A549 (cell line): ENCODE measurements at regions not wholly inside any gene's neighbourhood (a gene's known extent, or its start where the extent isn't known, plus 50 kb on each side); places are given as distances from the start of the nearest gene placed in this dataset.

Source experiments
- ATAC-seq, 2 experiments: fragments of 200-7000 bp in 1 of 2; fragments of >200 bp in 1 of 2; cut with Nextera tagmentation in 1 of 2; cut with Tn5 transposase in 1 of 2; 3 replicates each; pipeline versions ENCODE4 v1.8.0 to v1.9.1; 2018 to 2020; ENCODE audit warnings: mild to moderate bottlenecking in 1 of 2, moderate library complexity in 1 of 2
- CTCF ChIA-PET: fragments of 300-600 bp; sonication (Branson Sonifier 250); formaldehyde crosslinking; extraction: SDS; loops from one replicate; lab custom pipeline; 2021; ENCODE audit warnings: antibody characterized with exemption, inconsistent platforms; lab: Yijun Ruan, JAX
- POLR2A ChIA-PET: fragments of 350-600 bp; formaldehyde crosslinking; extraction: SDS; loops from one replicate; lab custom pipeline; 2021; ENCODE audit warnings: antibody characterized with exemption, inconsistent platforms; lab: Yijun Ruan, JAX
- DNase-seq, 2 experiments: peaks; one replicate each; pipeline versions ENCODE4 v3.0.0 to v3.0.0-alpha.2; 2011 to 2016; ENCODE audit warnings: low read depth in 1 of 2, low spot score in 1 of 2
- FAIRE-seq: peaks from 2 replicates; lab custom pipeline; 2011; peaks lifted over from hg19 to GRCh38; lab: Jason Lieb, UNC
- H3K27ac ChIP-seq, 2 experiments: fragments of >200 bp; sonication (Bioruptor Twin); formaldehyde crosslinking; 3 replicates each; pipeline ENCODE4 v1.5.1; 2016 to 2017
- H3K4me1 ChIP-seq: fragments of >200 bp; sonication (Bioruptor Twin); formaldehyde crosslinking; 3 replicates; pipeline ENCODE4 v1.6.1; 2016
- H3K4me2 ChIP-seq: fragments of >200 bp; sonication (Bioruptor Twin); formaldehyde crosslinking; 3 replicates; pipeline ENCODE4 v1.6.1; 2016
- H3K4me3 ChIP-seq: fragments of >200 bp; sonication (Bioruptor Twin); formaldehyde crosslinking; 3 replicates; pipeline ENCODE4 v1.5.1; 2016
- H3K9me3 ChIP-seq: fragments of >200 bp; sonication (Bioruptor Twin); formaldehyde crosslinking; 3 replicates; pipeline ENCODE4 v1.6.1; 2016
- BHLHE40 ChIP-seq: IDR thresholded peaks from 2 replicates; pipeline ENCODE4 v1.6.1; 2012; ENCODE audit warnings: low read depth, low read length, inconsistent platforms
- CBX2 ChIP-seq: fragments of 200-600 bp; sonication (generic); IDR thresholded peaks from 2 replicates; pipeline ENCODE4 v1.6.1; 2016; ENCODE audit warnings: low read depth, mild to moderate bottlenecking, borderline replicate concordance
- CHD2 ChIP-seq: fragments of 150-350 bp; IDR thresholded peaks from 2 replicates; pipeline ENCODE4 v1.6.1; 2014; ENCODE audit warnings: low read length; ENCODE audit not compliant: partially characterized antibody
- CHD4 ChIP-seq: fragments of 200-600 bp; sonication (generic); IDR thresholded peaks from 2 replicates; pipeline ENCODE4 v1.6.1; 2016; ENCODE audit warnings: antibody characterized with exemption, mild to moderate bottlenecking, borderline replicate concordance
- ESRRA ChIP-seq: fragments of 150-350 bp; IDR thresholded peaks from 2 replicates; pipeline ENCODE4 v1.6.1; 2014; ENCODE audit warnings: mild to moderate bottlenecking, low read length, borderline replicate concordance
- FOSB ChIP-seq: fragments of 250-450 bp; sonication (Bioruptor Pico); IDR thresholded peaks from 2 replicates; pipeline ENCODE4 v1.5.0; 2020; ENCODE audit warnings: mild to moderate bottlenecking, moderate library complexity
- FOSL2 ChIP-seq, 2 experiments: fragments of 450-650 bp in 1 of 2; fragments of >200 bp in 1 of 2; sonication (Bioruptor Twin) in 1 of 2; formaldehyde crosslinking; IDR thresholded peaks; 2 replicates each; pipeline versions ENCODE4 v1.5.0 to v1.6.1; 2016 to 2020; ENCODE audit warnings: mild to moderate bottlenecking in 1 of 2, moderate library complexity in 1 of 2
- FOXS1 ChIP-seq: fragments of 250-450 bp; sonication (Bioruptor Pico); IDR thresholded peaks from 2 replicates; pipeline ENCODE4 v1.5.0; 2020; ENCODE audit warnings: mild to moderate bottlenecking, moderate library complexity
- GATA3 ChIP-seq: IDR thresholded peaks from 2 replicates; pipeline ENCODE4 v1.6.1; 2012; ENCODE audit warnings: borderline replicate concordance
- HDAC2 ChIP-seq: fragments of 200-600 bp; sonication (generic); IDR thresholded peaks from 2 replicates; pipeline ENCODE4 v1.6.1; 2016
- HOXA7 ChIP-seq: fragments of 250-450 bp; sonication (Bioruptor Pico); IDR thresholded peaks from 2 replicates; pipeline ENCODE4 v1.5.0; 2020; ENCODE audit warnings: mild to moderate bottlenecking, moderate library complexity
- JUNB ChIP-seq: fragments of >200 bp; sonication (Bioruptor Twin); formaldehyde crosslinking; IDR thresholded peaks from 2 replicates; pipeline ENCODE4 v1.6.1; 2016
- KDM1A ChIP-seq: fragments of 200-600 bp; sonication (generic); IDR thresholded peaks from 2 replicates; pipeline ENCODE4 v1.6.1; 2016; ENCODE audit warnings: low read depth, mild to moderate bottlenecking
- MAFK ChIP-seq: fragments of 450-650 bp; IDR thresholded peaks from 2 replicates; pipeline ENCODE4 v1.6.1; 2014; ENCODE audit not compliant: partially characterized antibody
- MYC ChIP-seq: IDR thresholded peaks from 2 replicates; pipeline ENCODE4 v1.6.1; 2012; ENCODE audit warnings: mild to moderate bottlenecking, inconsistent platforms, low read length, improper control_type of control experiment, borderline replicate concordance
- NFE2L2 ChIP-seq: fragments of 150-350 bp; conservative IDR thresholded peaks from 2 replicates; pipeline ENCODE4 v1.6.1; 2014; ENCODE audit warnings: low read length
- NPAS2 ChIP-seq: fragments of 250-450 bp; sonication (Bioruptor Pico); IDR thresholded peaks from 2 replicates; pipeline ENCODE4 v1.8.0; 2022; ENCODE audit warnings: mild to moderate bottlenecking, moderate library complexity, borderline replicate concordance
- PHF8 ChIP-seq: fragments of 200-600 bp; sonication (generic); IDR thresholded peaks from 2 replicates; pipeline ENCODE4 v1.6.1; 2016; ENCODE audit warnings: low read depth, mild to moderate bottlenecking, antibody characterized with exemption, moderate library complexity, borderline replicate concordance
- RAD21 ChIP-seq, 2 experiments: fragments of >200 bp in 1 of 2; sonication (Bioruptor Twin) in 1 of 2; formaldehyde crosslinking in 1 of 2; IDR thresholded peaks in 1 of 2; conservative IDR thresholded peaks in 1 of 2; 2 replicates in 1 of 2; 3 replicates in 1 of 2; pipeline ENCODE4 v1.6.1; 2012 to 2018; ENCODE audit warnings: inconsistent platforms in 1 of 2
- RARB ChIP-seq: fragments of 250-450 bp; sonication (Bioruptor Pico); IDR thresholded peaks from 2 replicates; pipeline ENCODE4 v1.8.0; 2021; ENCODE audit warnings: mild to moderate bottlenecking, moderate library complexity
- RCOR1 ChIP-seq: fragments of 150-350 bp; IDR thresholded peaks from 2 replicates; pipeline ENCODE4 v1.6.1; 2014; ENCODE audit warnings: antibody characterized with exemption, low read length, low read depth
- RNF2 ChIP-seq: fragments of 200-600 bp; sonication (generic); IDR thresholded peaks from 2 replicates; pipeline ENCODE4 v1.6.1; 2016; ENCODE audit warnings: low read depth, mild to moderate bottlenecking, antibody characterized with exemption, moderate library complexity, borderline replicate concordance
- SMC3 ChIP-seq: fragments of >200 bp; sonication (Bioruptor Twin); formaldehyde crosslinking; IDR thresholded peaks from 3 replicates; pipeline ENCODE4 v1.6.1; 2018; ENCODE audit warnings: inconsistent platforms
- SREBF2 ChIP-seq: fragments of 450-650 bp; IDR thresholded peaks from 2 replicates; pipeline ENCODE4 v1.6.1; 2014; ENCODE audit warnings: mild to moderate bottlenecking, moderate library complexity
- TFCP2L1 ChIP-seq: fragments of 250-450 bp; sonication (Bioruptor Pico); IDR thresholded peaks from 2 replicates; pipeline ENCODE4 v1.5.0; 2021; ENCODE audit warnings: mild to moderate bottlenecking
- ZC3H11A ChIP-seq: fragments of 450-650 bp; IDR thresholded peaks from 2 replicates; pipeline ENCODE4 v1.6.1; 2014; ENCODE audit warnings: antibody characterized with exemption, mild to moderate bottlenecking
- ZFP36 ChIP-seq: fragments of 450-650 bp; IDR thresholded peaks from 2 replicates; pipeline ENCODE4 v1.6.1; 2014; ENCODE audit warnings: borderline replicate concordance; ENCODE audit not compliant: partially characterized antibody
- ZSCAN20 ChIP-seq: fragments of 250-450 bp; sonication (Bioruptor Pico); IDR thresholded peaks from 2 replicates; pipeline ENCODE4 v1.8.0; 2022; ENCODE audit warnings: mild to moderate bottlenecking, moderate library complexity
- WGBS: methylation state at CpG from one replicate; pipeline ENCODE4 v1.1.6; 2017; ENCODE audit errors: missing lambda C conversion rate; 5-methylcytosine and 5-hydroxymethylcytosine counted together
- TF ChIP-seq, protein P1 (sequence below): fragments of 200-600 bp; sonication (generic); IDR thresholded peaks from 2 replicates; pipeline ENCODE4 v1.6.1; 2016; ENCODE audit warnings: antibody characterized with exemption, mild to moderate bottlenecking, moderate library complexity
- TF ChIP-seq, protein P2 (sequence below): fragments of 150-350 bp; IDR thresholded peaks from 2 replicates; pipeline ENCODE4 v1.6.1; 2014; ENCODE audit warnings: low read depth, mild to moderate bottlenecking, low read length
- TF ChIP-seq, protein P3 (sequence below): IDR thresholded peaks from 2 replicates; pipeline ENCODE4 v1.6.1; 2012
- TF ChIP-seq, protein P4 (sequence below): fragments of >200 bp; sonication (Bioruptor Twin); formaldehyde crosslinking; IDR thresholded peaks from 3 replicates; pipeline ENCODE4 v1.5.1; 2016
- TF ChIP-seq, protein P5 (sequence below): fragments of 450-650 bp; IDR thresholded peaks from 2 replicates; pipeline ENCODE4 v1.6.1; 2014; ENCODE audit warnings: antibody characterized with exemption

DNA sequence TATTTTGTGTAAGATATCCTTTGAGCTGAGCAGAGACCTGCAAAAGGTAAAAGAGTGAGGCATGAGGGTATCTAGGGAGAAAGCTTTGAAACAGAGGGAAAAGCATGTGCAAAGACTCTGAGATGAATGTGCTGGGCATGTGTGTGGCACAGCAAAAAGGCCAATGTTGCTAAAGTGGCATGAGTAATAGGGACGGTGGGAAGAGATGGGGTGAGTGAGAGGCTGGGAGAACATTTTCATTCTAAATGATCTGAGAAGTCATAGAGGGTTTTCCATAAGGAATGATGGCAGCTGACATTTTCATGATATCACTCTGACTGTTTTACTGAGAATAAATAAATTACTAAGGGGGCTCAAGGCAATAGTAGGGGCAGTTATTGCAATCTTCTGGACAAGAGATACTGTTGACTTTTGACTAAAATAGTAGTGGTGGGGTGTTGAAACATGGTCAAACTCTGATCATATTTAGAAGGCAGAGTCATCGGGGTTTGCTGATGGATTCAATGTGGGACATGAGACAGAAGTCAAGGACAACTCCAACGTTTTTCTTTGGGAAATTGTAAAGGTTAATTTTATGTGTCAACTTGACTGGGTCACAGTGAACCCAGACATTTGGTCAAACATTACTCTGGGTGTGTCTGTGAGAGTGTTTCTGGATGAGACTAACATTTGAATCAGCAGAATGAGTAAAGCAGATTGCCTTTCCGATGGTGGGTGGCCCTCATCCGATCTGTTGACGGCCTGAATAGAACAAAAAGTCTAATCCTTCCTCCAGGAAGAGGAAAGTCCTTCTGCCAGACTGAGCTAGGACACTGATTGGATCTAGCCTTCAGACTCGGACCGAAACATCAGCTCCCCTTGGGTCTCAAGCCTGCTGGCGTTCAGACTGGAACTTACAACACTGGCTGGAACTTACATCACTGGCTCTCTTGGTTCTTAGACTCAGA, 193.9 kb upstream of the PLXNC1 start:
- ATAC-seq (peak; percentile 93 to 94), FAIRE-seq (peak; percentile 13), DNase-seq (peak in 1 of 2 experiments; percentile 88)
- ChIA-PET POLR2A (interaction anchor here (1.2 kb wide), 1 partner anchor 169 kb away, joined by 3 read pairs; no protein-coding TSS in a partner anchor), CTCF (interaction anchor here (1.1 to 1.7 kb wide), 3 partner anchors 147 kb away, joined by 3 to 5 read pairs (median 4); no protein-coding TSS in a partner anchor)
- Histone ChIP-seq H3K4me2 (peak overlapping the region; percentile 46), H3K27ac (peak overlapping the region; percentile 74 to 77), H3K4me3 (no peak overlapping the region), H3K9me3 (peaks cover 21% of the 10 kb centered on the region; the same call in 2 of the 3 replicates), H3K4me1 (peaks cover 15% of the 10 kb centered on the region)
- 13% methylated on average over 9 of the region's 9 CpGs for WGBS
- TF ChIP-seq, protein P1, sequence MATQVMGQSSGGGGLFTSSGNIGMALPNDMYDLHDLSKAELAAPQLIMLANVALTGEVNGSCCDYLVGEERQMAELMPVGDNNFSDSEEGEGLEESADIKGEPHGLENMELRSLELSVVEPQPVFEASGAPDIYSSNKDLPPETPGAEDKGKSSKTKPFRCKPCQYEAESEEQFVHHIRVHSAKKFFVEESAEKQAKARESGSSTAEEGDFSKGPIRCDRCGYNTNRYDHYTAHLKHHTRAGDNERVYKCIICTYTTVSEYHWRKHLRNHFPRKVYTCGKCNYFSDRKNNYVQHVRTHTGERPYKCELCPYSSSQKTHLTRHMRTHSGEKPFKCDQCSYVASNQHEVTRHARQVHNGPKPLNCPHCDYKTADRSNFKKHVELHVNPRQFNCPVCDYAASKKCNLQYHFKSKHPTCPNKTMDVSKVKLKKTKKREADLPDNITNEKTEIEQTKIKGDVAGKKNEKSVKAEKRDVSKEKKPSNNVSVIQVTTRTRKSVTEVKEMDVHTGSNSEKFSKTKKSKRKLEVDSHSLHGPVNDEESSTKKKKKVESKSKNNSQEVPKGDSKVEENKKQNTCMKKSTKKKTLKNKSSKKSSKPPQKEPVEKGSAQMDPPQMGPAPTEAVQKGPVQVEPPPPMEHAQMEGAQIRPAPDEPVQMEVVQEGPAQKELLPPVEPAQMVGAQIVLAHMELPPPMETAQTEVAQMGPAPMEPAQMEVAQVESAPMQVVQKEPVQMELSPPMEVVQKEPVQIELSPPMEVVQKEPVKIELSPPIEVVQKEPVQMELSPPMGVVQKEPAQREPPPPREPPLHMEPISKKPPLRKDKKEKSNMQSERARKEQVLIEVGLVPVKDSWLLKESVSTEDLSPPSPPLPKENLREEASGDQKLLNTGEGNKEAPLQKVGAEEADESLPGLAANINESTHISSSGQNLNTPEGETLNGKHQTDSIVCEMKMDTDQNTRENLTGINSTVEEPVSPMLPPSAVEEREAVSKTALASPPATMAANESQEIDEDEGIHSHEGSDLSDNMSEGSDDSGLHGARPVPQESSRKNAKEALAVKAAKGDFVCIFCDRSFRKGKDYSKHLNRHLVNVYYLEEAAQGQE = no peak
- peak; percentile 32; the same call in 1 of the 2 replicates for TF ChIP-seq FOSL2 (IDR thresholded peaks at IDR 0.05)
- peak; percentile 71 for TF ChIP-seq FOSL2 (CRISPR knock-in tag; IDR thresholded peaks at IDR 0.05)
- no peak for TF ChIP-seq RCOR1
- no peak for TF ChIP-seq CBX2
- no peak for TF ChIP-seq HDAC2
- no peak for TF ChIP-seq MYC
- TF ChIP-seq ESRRA = no peak
- TF ChIP-seq CHD2 = no peak
- TF ChIP-seq SMC3 = peak; percentile 23; the same call in 1 of the 3 replicates
- TF ChIP-seq BHLHE40 = no peak
- peak; percentile 76 for TF ChIP-seq MAFK
- no peak for TF ChIP-seq RNF2
- no peak for TF ChIP-seq ZSCAN20
- TF ChIP-seq, protein P2, sequence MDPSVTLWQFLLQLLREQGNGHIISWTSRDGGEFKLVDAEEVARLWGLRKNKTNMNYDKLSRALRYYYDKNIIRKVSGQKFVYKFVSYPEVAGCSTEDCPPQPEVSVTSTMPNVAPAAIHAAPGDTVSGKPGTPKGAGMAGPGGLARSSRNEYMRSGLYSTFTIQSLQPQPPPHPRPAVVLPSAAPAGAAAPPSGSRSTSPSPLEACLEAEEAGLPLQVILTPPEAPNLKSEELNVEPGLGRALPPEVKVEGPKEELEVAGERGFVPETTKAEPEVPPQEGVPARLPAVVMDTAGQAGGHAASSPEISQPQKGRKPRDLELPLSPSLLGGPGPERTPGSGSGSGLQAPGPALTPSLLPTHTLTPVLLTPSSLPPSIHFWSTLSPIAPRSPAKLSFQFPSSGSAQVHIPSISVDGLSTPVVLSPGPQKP = no peak
- no peak for TF ChIP-seq NPAS2 (CRISPR knock-in tag)
- TF ChIP-seq KDM1A = no peak
- TF ChIP-seq FOXS1 = no peak
- no peak for TF ChIP-seq FOSB
- TF ChIP-seq TFCP2L1 (CRISPR knock-in tag) = no peak
- no peak for TF ChIP-seq HOXA7
- TF ChIP-seq ZFP36 = no peak
- TF ChIP-seq, protein P3, sequence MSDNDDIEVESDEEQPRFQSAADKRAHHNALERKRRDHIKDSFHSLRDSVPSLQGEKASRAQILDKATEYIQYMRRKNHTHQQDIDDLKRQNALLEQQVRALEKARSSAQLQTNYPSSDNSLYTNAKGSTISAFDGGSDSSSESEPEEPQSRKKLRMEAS = no peak
- no peak for TF ChIP-seq NFE2L2
- TF ChIP-seq CHD4 = no peak
- TF ChIP-seq, protein P4, sequence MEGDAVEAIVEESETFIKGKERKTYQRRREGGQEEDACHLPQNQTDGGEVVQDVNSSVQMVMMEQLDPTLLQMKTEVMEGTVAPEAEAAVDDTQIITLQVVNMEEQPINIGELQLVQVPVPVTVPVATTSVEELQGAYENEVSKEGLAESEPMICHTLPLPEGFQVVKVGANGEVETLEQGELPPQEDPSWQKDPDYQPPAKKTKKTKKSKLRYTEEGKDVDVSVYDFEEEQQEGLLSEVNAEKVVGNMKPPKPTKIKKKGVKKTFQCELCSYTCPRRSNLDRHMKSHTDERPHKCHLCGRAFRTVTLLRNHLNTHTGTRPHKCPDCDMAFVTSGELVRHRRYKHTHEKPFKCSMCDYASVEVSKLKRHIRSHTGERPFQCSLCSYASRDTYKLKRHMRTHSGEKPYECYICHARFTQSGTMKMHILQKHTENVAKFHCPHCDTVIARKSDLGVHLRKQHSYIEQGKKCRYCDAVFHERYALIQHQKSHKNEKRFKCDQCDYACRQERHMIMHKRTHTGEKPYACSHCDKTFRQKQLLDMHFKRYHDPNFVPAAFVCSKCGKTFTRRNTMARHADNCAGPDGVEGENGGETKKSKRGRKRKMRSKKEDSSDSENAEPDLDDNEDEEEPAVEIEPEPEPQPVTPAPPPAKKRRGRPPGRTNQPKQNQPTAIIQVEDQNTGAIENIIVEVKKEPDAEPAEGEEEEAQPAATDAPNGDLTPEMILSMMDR = no peak
- peak; percentile 89 for TF ChIP-seq JUNB
- peak; percentile 63; the same call in 1 of the 2 replicates for TF ChIP-seq GATA3
- TF ChIP-seq, protein P5, sequence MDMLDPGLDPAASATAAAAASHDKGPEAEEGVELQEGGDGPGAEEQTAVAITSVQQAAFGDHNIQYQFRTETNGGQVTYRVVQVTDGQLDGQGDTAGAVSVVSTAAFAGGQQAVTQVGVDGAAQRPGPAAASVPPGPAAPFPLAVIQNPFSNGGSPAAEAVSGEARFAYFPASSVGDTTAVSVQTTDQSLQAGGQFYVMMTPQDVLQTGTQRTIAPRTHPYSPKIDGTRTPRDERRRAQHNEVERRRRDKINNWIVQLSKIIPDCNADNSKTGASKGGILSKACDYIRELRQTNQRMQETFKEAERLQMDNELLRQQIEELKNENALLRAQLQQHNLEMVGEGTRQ = no peak
- no peak for TF ChIP-seq ZC3H11A
- no peak for TF ChIP-seq PHF8
- no peak; a peak in 1 of 5 replicates for TF ChIP-seq RAD21 (conservative IDR thresholded peaks at IDR 0.05 in 1 of 2, IDR thresholded peaks at IDR 0.05 in 1 of 2)
- TF ChIP-seq RARB (CRISPR knock-in tag) = no peak
- TF ChIP-seq SREBF2 = no peak
